Stomach (tissue), 8 donors: ENCODE measurements at regions not wholly inside any gene's neighbourhood (a gene's known extent, or its start where the extent isn't known, plus 50 kb on each side); places are given as distances from the start of the nearest gene placed in this dataset.

Experiments used
- DNase-seq, 2 donors: peaks; one replicate each; pipeline versions ENCODE4 v3.0.0 to v3.0.0-alpha.2; 2013 to 2019
- H3K27ac ChIP-seq, 5 donors: fragments of 200-600 bp in 4 of 5; sonication (generic) in 4 of 5; one replicate each; pipeline ENCODE4 v1.5.1; 2013 to 2019; ENCODE audit warnings: mild to moderate bottlenecking in 1 of 5, moderate library complexity in 1 of 5
- H3K27me3 ChIP-seq, 3 donors: fragments of 200-600 bp; sonication (generic); one replicate each; pipeline ENCODE4 v1.5.1; 2017 to 2019; ENCODE audit warnings: mixed run types in 1 of 3
- H3K36me3 ChIP-seq, 4 donors: fragments of 200-600 bp; sonication (generic); 1 replicate in 3 of 4; 2 replicates in 1 of 4; pipeline ENCODE4 v1.5.1; 2016 to 2019
- H3K4me1 ChIP-seq, 4 donors: fragments of 200-600 bp; sonication (generic); one replicate each; pipeline ENCODE4 v1.5.1; 2016 to 2019
- H3K4me3 ChIP-seq, 4 donors: fragments of 200-600 bp; sonication (generic) in 3 of 4; one replicate each; pipeline ENCODE4 v1.5.1; 2016 to 2019; ENCODE audit warnings: mild to moderate bottlenecking in 1 of 4
- H3K9me3 ChIP-seq, 4 donors: fragments of 200-600 bp; sonication (generic); one replicate each; pipeline ENCODE4 v1.5.1; 2016 to 2019
- EP300 ChIP-seq: sonication (generic); formaldehyde crosslinking; IDR thresholded peaks from one replicate; pipeline ENCODE4 v1.6.1; 2017; ENCODE audit warnings: antibody characterized with exemption
- POLR2A ChIP-seq, 4 donors: fragments of 450-650 bp; IDR thresholded peaks; one replicate each; pipeline ENCODE4 v1.6.1; 2016; ENCODE audit warnings: antibody characterized with exemption in 4 of 4, control low read depth in 2 of 4, mild to moderate bottlenecking in 1 of 4, moderate library complexity in 1 of 4
- POLR2AphosphoS5 ChIP-seq, 3 donors: sonication (generic); formaldehyde crosslinking; IDR thresholded peaks; one replicate each; pipeline ENCODE4 v1.6.1; 2016; ENCODE audit warnings: antibody characterized with exemption in 3 of 3
- WGBS, 5 donors: extraction: QIAGEN DNeasy Blood & Tissue Kit in 3 of 5; methylation state at CpG; one replicate each; pipeline versions ENCODE4 v1.1.5 to v1.1.7; 2013 to 2018; 5-methylcytosine and 5-hydroxymethylcytosine counted together
- intact Hi-C: fragments of 100-400 bp; cut with DNase I; formaldehyde crosslinking; loops from one replicate; pipeline ENCODE4 v1.15.1; 2023; ENCODE audit warnings: low total_unique reads
- TF ChIP-seq, protein P1 (sequence below), 7 experiments: fragments of 450-650 bp in 4 of 7; fragments of 200-600 bp in 3 of 7; sonication (generic) in 3 of 7; IDR thresholded peaks; one replicate each; pipeline ENCODE4 v1.5.1; 2016 to 2019; ENCODE audit warnings: antibody characterized with exemption in 7 of 7, control low read depth in 2 of 7, mild to moderate bottlenecking in 1 of 7
- donor health status: healthy with polysubstance abuse.
- donor health status: Bipolar disorder and iron deficiency.
- donor health status: healthy.

DNA sequence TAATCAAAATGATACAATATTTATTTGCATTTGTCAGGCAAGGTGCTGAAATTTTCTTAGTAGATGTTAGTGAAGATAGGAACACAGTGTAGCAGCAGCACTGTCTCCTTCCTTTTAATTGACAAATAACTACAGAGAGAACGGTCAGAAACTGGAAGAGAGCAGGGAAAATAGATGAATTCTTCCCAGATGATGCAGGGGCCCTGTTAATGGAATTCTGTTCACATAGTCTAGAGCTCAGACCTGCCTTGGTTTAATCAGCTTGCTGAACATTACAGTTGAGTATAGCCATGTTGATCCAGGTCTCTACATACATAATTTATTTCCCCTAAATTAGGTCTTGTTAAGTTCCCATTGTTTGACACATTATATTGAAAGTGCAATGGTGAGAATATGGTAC is 127.4 kb downstream of the SLC17A6 start:
- DNase-seq, result no peak
- no peak for TF ChIP-seq EP300
- TF ChIP-seq POLR2AphosphoS5 (IDR thresholded peaks at IDR 0.05), result no peak
- TF ChIP-seq POLR2A (IDR thresholded peaks at IDR 0.05), result no peak
- TF ChIP-seq, protein P1, sequence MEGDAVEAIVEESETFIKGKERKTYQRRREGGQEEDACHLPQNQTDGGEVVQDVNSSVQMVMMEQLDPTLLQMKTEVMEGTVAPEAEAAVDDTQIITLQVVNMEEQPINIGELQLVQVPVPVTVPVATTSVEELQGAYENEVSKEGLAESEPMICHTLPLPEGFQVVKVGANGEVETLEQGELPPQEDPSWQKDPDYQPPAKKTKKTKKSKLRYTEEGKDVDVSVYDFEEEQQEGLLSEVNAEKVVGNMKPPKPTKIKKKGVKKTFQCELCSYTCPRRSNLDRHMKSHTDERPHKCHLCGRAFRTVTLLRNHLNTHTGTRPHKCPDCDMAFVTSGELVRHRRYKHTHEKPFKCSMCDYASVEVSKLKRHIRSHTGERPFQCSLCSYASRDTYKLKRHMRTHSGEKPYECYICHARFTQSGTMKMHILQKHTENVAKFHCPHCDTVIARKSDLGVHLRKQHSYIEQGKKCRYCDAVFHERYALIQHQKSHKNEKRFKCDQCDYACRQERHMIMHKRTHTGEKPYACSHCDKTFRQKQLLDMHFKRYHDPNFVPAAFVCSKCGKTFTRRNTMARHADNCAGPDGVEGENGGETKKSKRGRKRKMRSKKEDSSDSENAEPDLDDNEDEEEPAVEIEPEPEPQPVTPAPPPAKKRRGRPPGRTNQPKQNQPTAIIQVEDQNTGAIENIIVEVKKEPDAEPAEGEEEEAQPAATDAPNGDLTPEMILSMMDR (IDR thresholded peaks at IDR 0.05), result no peak
- no peaks in the 10 kb centered on the region for H3K4me1 ChIP-seq
- no peaks in the 10 kb centered on the region for H3K36me3 ChIP-seq
- H3K4me3 ChIP-seq, result no peak overlapping the region
- no peak overlapping the region for H3K27ac ChIP-seq
- WGBS, 5 donors, result 18 to 41% (median 33%) methylated on average over 1 of the region's 1 CpG
- no peaks in the 10 kb centered on the region for H3K9me3 ChIP-seq
- intact Hi-C loops, result no loop called here
- no peaks in the 10 kb centered on the region for H3K27me3 ChIP-seq

DNA sequence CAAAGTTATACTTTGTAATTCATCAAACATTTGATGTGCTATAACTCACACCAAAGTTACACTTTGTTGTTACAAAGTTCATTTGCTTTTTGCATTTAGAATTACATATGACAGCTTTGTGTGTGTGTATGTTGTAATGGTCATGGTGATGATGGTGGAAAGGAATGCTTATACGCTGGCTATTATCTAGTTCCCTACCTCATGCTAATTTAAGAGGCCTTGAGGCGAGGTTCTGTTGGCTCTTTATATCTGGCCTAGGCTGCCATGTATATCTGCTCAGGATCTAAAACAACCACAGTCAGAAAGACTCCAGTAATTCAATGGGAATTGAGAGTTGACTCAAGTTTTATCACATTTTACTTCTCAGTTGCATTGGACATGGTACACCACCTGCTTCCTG is 123.4 kb downstream of the SLC17A6 start:
- no peaks in the 10 kb centered on the region for H3K36me3 ChIP-seq
- intact Hi-C loops, result no loop called here
- no peak for TF ChIP-seq POLR2A (IDR thresholded peaks at IDR 0.05)
- TF ChIP-seq, protein P1 (IDR thresholded peaks at IDR 0.05), result no peak
- TF ChIP-seq POLR2AphosphoS5 (IDR thresholded peaks at IDR 0.05), result no peak
- no peak for TF ChIP-seq EP300
- no peaks in the 10 kb centered on the region for H3K27me3 ChIP-seq
- H3K4me1 ChIP-seq, result no peaks in the 10 kb centered on the region
- DNase-seq, result no peak
- H3K27ac ChIP-seq, result no peak overlapping the region
- H3K4me3 ChIP-seq, result no peak overlapping the region
- 69 to 81% (median 80%) methylated on average over 2 of the region's 2 CpGs for WGBS, 5 donors
- H3K9me3 ChIP-seq, result no peaks in the 10 kb centered on the region

DNA sequence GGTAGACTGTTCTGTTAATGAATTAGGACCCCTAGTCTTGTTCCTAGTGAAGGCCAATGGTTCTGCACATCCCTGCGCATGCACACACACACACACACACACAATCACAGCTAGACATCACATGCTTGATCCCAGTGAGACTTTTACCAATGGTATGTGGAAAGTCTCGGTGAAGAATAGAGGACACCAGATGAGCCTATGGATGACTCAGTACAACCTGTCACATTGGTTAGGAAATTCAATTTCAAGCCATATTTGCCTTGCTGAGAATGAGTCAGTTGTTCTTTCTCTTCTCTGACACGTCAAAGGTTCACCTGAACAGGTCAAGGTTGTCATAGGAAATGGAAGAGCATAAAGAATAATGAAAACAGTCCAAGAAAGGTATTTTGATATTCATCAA is 122.0 kb downstream of the SLC17A6 start:
- Histone ChIP-seq H3K4me1 (no peaks in the 10 kb centered on the region), H3K9me3 (no peaks in the 10 kb centered on the region), H3K4me3 (no peak overlapping the region), H3K27me3 (no peaks in the 10 kb centered on the region), H3K27ac (no peak overlapping the region), H3K36me3 (no peaks in the 10 kb centered on the region)
- 76 to 85% (median 82%) methylated on average over 3 of the region's 3 CpGs for WGBS, 5 donors
- DNase-seq, result no peak
- intact Hi-C loops, result no loop called here
- TF ChIP-seq EP300 (no peak), POLR2AphosphoS5 (IDR thresholded peaks at IDR 0.05) (no peak), POLR2A (IDR thresholded peaks at IDR 0.05) (no peak)
- TF ChIP-seq, protein P1 (IDR thresholded peaks at IDR 0.05), result no peak

DNA sequence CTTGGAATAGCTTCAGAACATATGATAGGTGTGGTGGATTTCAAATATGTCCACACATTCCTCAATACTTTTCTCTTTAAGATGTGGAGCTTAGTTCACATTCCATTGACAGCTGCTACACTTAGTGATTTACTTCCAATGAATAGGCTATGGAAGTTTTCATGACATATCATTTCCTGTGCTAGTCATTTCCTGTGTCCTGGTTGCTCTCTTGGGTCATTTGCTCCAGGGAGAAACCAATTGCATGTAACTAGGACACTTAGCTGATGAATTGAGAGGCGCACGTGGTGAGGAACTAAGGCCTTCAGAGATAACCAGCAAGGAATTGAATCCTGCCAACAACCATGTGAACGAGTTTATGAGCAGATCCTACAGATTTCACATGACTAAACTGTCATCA is 120.9 kb downstream of the SLC17A6 start:
- TF ChIP-seq POLR2A (IDR thresholded peaks at IDR 0.05), result no peak
- no peak for TF ChIP-seq POLR2AphosphoS5 (IDR thresholded peaks at IDR 0.05)
- no peak for TF ChIP-seq EP300
- TF ChIP-seq, protein P1 (IDR thresholded peaks at IDR 0.05), result no peak
- intact Hi-C loops, result no loop called here
- no peaks in the 10 kb centered on the region for H3K27me3 ChIP-seq
- no peak overlapping the region for H3K27ac ChIP-seq
- H3K9me3 ChIP-seq, result no peaks in the 10 kb centered on the region
- no peak overlapping the region for H3K4me3 ChIP-seq
- no peaks in the 10 kb centered on the region for H3K4me1 ChIP-seq
- no peak for DNase-seq
- WGBS, 5 donors, result 71 to 77% (median 75%) methylated on average over 3 of the region's 3 CpGs
- no peaks in the 10 kb centered on the region for H3K36me3 ChIP-seq
